Suprapubic skin (tissue), 4 donors: ENCODE measurements at regions not wholly inside any gene's neighbourhood (a gene's known extent, or its start where the extent isn't known, plus 50 kb on each side); places are given as distances from the start of the nearest gene placed in this dataset.

Experiments used
- POLR2A ChIP-seq, 2 donors: fragments of 450-650 bp; IDR thresholded peaks; one replicate each; pipeline ENCODE4 v1.6.1; 2017; ENCODE audit warnings: antibody characterized with exemption in 2 of 2, mild to moderate bottlenecking in 2 of 2, moderate library complexity in 2 of 2
- POLR2AphosphoS5 ChIP-seq, 3 donors: sonication (generic); formaldehyde crosslinking; IDR thresholded peaks; one replicate each; pipeline ENCODE4 v1.6.1; 2017; ENCODE audit warnings: antibody characterized with exemption in 3 of 3
- TF ChIP-seq, protein P1 (sequence below), 2 donors: fragments of 200-600 bp in 1 of 2; fragments of 450-650 bp in 1 of 2; sonication (generic) in 1 of 2; IDR thresholded peaks; one replicate each; pipeline ENCODE4 v1.5.1; 2016 to 2019; ENCODE audit warnings: antibody characterized with exemption in 2 of 2, mild to moderate bottlenecking in 1 of 2, moderate library complexity in 1 of 2

DNA sequence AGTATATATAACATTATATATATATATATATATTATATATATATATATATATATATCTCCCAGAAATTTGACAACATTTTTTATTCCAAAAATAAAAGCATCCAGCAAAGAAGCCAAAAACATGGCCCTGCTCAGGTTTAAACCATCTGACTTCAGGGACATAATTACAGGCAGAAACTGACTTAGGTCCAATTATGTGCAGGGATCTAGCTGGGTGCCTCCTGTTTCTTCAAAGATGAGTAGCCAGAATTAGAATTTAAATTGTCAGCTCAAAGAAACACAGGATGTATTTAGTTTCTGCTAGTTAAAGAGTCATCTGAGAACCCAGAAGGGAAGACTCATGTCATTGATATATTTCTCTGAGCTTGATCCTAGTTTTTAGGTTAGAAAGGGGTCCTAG lies 656.4 kb upstream of the TEX47 start:
- TF ChIP-seq, protein P1, sequence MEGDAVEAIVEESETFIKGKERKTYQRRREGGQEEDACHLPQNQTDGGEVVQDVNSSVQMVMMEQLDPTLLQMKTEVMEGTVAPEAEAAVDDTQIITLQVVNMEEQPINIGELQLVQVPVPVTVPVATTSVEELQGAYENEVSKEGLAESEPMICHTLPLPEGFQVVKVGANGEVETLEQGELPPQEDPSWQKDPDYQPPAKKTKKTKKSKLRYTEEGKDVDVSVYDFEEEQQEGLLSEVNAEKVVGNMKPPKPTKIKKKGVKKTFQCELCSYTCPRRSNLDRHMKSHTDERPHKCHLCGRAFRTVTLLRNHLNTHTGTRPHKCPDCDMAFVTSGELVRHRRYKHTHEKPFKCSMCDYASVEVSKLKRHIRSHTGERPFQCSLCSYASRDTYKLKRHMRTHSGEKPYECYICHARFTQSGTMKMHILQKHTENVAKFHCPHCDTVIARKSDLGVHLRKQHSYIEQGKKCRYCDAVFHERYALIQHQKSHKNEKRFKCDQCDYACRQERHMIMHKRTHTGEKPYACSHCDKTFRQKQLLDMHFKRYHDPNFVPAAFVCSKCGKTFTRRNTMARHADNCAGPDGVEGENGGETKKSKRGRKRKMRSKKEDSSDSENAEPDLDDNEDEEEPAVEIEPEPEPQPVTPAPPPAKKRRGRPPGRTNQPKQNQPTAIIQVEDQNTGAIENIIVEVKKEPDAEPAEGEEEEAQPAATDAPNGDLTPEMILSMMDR (IDR thresholded peaks at IDR 0.05), result no peak
- TF ChIP-seq POLR2A (IDR thresholded peaks at IDR 0.05) (no peak), POLR2AphosphoS5 (IDR thresholded peaks at IDR 0.05) (no peak)
